NB4 (cell line): ENCODE measurements at regions not wholly inside any gene's neighbourhood (a gene's known extent, or its start where the extent isn't known, plus 50 kb on each side); places are given as distances from the start of the nearest gene placed in this dataset.

ENCODE experiments used
- CTCF ChIP-seq: IDR thresholded peaks from one replicate; pipeline ENCODE4 v1.5.1; 2012; ENCODE audit warnings: low read depth, low read length
- MAX ChIP-seq: IDR thresholded peaks from 2 replicates; pipeline ENCODE4 v1.6.1; 2011; ENCODE audit warnings: low read depth, low read length
- POLR2A ChIP-seq: IDR thresholded peaks from 2 replicates; pipeline ENCODE4 v1.6.1; 2011; ENCODE audit warnings: mild to moderate bottlenecking; ENCODE audit not compliant: insufficient read length; ENCODE audit errors: extremely low read depth

- TF ChIP-seq CTCF (no peak), POLR2A (no peak), MAX (no peak)
These were observed 233.6 kb downstream of the PCDH7 start for GRCh38 chr4:30953799-30954198.
